RWPE1 (cell line): ENCODE measurements at regions not wholly inside any gene's neighbourhood (a gene's known extent, or its start where the extent isn't known, plus 50 kb on each side); places are given as distances from the start of the nearest gene placed in this dataset.
"Not testable (repeated sequence)": the region's sequence is repeated elsewhere in the genome, so short reads cannot be mapped to it uniquely, and the experiment has no call there.

Source experiments
- CTCF ChIA-PET: fragments of 350-600 bp; sonication (Branson Sonifier 250); formaldehyde crosslinking; extraction: SDS; loops from one replicate; lab custom pipeline; 2021; lab: Yijun Ruan, JAX
- POLR2A ChIA-PET: fragments of 400-600 bp; formaldehyde crosslinking; extraction: SDS; loops from one replicate; lab custom pipeline; 2020; ENCODE audit warnings: antibody characterized with exemption; ENCODE audit not compliant: low non-redundant PET; lab: Yijun Ruan, JAX
- DNase-seq: peaks from one replicate; pipeline ENCODE4 v3.0.0; 2012; ENCODE audit warnings: low spot score
- H3K27ac ChIP-seq: fragments of 450-650 bp; 2 replicates; pipeline ENCODE4 v1.5.1; 2017
- TF ChIP-seq, protein P1 (sequence below): fragments of 450-650 bp; conservative IDR thresholded peaks from 2 replicates; pipeline ENCODE4 v1.5.1; 2017; ENCODE audit warnings: low read depth, mild to moderate bottlenecking

DNA sequence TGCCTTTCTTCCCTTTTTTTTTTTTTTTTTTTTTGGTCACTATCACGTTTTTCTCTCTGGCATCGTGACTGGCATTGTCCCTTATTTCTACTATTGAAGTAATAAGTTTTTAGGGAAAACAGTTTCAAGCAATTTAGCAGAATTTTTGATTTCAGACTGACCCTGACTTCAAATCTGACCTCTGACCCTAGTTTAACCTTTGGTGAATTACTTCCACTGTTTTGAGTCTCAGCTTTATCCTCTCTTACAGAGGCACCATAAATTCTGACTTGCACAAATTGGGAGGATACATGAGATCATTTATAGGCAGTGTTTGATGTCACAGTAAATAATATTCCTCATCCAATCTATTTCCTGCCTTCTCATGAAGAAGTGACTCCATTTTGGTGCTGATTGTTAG, 187.0 kb downstream of the FASLG start:
- POLR2A ChIA-PET: no interaction called here
- TF ChIP-seq, protein P1, sequence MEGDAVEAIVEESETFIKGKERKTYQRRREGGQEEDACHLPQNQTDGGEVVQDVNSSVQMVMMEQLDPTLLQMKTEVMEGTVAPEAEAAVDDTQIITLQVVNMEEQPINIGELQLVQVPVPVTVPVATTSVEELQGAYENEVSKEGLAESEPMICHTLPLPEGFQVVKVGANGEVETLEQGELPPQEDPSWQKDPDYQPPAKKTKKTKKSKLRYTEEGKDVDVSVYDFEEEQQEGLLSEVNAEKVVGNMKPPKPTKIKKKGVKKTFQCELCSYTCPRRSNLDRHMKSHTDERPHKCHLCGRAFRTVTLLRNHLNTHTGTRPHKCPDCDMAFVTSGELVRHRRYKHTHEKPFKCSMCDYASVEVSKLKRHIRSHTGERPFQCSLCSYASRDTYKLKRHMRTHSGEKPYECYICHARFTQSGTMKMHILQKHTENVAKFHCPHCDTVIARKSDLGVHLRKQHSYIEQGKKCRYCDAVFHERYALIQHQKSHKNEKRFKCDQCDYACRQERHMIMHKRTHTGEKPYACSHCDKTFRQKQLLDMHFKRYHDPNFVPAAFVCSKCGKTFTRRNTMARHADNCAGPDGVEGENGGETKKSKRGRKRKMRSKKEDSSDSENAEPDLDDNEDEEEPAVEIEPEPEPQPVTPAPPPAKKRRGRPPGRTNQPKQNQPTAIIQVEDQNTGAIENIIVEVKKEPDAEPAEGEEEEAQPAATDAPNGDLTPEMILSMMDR: no peak
- DNase-seq: no peak
- H3K27ac ChIP-seq: no peak overlapping the region
- CTCF ChIA-PET: no interaction called here

DNA sequence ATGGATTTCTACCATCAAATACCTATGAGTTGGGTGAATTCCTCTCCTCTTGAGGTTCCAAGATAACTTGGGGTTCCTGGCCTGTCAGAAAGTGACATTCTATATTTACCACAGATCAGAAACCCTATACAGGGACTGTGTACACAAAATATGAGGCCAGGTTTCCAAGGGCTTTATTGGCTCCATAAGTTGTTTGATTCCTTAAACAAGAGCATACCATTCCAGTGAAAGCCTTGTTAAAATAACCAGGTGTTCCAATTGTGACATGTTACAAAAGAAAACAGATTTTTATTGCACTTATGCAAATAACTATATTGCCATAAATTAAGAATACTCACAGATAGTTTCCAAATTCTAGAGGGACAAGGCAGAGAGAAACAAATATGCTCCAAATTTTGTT, 188.9 kb downstream of the FASLG start:
- H3K27ac ChIP-seq: not testable (repeated sequence)

DNA sequence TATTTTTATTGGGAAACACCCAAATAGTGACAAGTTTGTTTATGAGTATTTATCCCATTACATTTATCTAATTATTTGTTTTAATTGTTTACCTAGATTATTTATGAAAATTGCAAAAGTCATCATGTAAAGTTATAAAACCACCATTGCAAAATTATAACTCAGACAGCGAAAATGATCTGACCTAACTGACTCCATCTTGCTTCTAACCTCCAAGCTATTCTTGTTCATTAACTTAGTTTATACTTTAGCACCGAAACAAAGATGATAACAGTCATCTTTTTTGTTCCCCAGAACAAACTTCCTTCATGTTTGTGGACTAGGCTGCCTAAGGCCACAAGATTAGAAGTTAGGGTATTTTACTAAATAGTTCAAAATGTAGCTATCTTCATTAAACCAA, 190.8 kb downstream of the FASLG start:
- CTCF ChIA-PET: no interaction called here
- POLR2A ChIA-PET: no interaction called here
- TF ChIP-seq, protein P1: no peak
- no peak for DNase-seq
- no peak overlapping the region for H3K27ac ChIP-seq

More for the DNA sequence above, 188.9 kb downstream of the FASLG start:
- CTCF ChIA-PET, DNase-seq, POLR2A ChIA-PET: not testable (repeated sequence)

DNA sequence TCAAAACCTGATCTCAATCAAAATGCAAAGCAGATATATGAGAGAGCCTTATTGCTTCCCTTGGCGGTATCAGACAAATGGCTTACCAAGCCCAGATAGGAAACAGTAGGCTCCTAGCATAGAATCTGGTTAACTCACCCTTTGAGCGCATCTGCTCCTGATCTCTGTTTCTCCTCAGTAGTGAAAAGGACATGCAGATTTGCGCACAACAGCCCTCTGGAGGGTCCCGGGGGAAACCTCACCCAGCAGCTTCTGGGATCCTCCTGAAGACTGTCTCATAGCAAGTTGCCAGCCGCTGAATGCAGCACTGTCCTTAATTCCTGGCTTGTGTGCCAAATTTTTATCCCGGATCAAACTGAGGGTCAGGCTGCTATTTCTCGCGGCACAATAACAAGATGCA, 192.2 kb downstream of the FASLG start:
- TF ChIP-seq, protein P1: no peak
- POLR2A ChIA-PET: no interaction called here
- CTCF ChIA-PET: no interaction called here
- DNase-seq: no peak
- no peak overlapping the region for H3K27ac ChIP-seq

DNA sequence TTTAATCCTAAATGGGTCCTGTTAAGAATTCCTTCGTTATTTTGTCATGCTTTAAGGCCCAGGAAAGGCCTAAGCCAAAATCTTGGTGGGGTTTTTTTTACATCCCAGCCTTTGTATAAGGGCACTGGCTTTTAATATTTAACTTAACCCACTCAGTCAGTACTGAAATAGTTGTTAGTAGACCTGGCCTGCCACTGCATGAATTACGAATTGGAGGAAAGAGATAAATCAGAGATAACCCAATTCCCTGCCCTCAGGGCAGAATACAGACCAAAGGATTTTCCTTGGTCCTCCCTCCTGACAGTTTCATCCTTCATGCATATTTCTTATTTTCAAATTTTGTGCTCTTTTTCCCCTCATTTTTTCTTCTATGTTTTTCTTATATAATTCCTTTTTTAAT, 193.0 kb downstream of the FASLG start:
- CTCF ChIA-PET: no interaction called here
- DNase-seq: no peak
- POLR2A ChIA-PET: no interaction called here
- TF ChIP-seq, protein P1: no peak
- no peak overlapping the region for H3K27ac ChIP-seq

DNA sequence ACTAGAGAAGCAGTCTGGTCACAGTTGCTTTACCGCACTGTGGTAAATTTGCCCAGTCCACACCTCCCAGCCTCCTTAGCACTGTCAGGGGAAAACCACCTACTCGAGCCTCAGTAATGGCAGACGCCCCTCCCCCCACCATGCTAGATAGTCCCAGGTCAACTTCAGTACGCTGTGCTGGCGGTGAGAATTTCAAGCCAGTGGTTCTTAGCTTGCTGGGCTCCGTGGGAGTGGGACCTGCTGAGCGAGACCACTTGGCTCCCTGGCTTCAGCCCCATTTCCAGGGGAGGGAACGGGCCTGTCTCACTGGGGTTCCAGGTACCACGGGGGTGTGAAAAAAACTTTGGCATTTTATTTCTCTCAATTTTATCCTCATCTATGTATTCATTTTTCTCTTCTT, 194.8 kb downstream of the TNFSF18 start:
- DNase-seq, POLR2A ChIA-PET, H3K27ac ChIP-seq: not testable (repeated sequence)
- CTCF ChIA-PET: interaction anchor here (0.5 kb wide), 1 partner anchor 215 kb away, joined by 3 read pairs; no protein-coding TSS in a partner anchor

DNA sequence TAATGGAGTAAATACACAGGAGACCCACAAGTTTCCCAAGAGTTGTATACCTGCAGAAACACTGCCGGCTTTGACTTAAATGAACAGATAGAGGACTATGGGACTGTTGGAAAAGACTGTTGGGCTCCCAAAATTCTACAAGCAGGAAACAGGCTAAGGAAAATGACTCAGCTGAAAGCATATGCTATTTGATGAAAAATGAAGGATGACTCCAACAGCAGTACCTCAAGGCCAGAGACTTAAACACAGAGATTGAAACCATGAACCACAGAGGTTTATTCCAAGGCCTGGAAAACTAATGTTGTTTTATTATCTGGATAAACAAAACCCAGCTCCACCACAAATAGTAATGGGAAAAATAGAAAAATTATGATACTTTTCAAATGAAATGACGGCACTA, 187.7 kb downstream of the TNFSF18 start:
- TF ChIP-seq, protein P1: no peak
- ChIA-PET POLR2A (no interaction called here), CTCF (no interaction called here)
- no peak overlapping the region for H3K27ac ChIP-seq
- DNase-seq: no peak

DNA sequence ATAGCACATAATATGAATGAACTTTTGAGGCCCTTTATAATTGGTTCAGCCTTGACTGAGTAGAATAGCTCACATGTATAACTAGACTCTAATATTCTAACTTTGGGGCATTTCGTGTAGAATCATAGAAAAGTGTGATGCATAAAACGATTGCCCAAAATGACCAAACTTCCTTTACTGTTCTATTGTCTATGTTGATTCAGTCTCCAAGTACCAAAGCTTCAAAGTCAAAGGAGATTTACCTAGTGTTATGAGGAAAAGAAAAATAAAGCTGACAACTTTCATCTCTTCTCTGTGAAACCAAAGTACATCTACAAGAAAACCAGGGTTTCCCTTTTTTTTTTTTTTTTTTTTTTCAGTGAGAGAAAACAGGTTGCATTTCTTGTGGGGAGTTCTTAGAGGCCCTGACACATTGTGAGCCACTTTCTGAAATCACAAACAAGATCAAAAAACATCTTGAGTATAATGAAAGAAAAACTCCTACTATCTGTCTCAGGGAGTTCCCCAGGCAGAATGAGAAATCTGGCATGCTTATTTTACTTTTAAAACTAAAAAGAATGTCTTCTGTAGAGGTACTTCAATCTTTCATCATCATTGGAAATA, 183.4 kb downstream of the TNFSF18 start:
- CTCF ChIA-PET: no interaction called here
- no peak for DNase-seq
- POLR2A ChIA-PET: no interaction called here
- TF ChIP-seq, protein P1: no peak
- H3K27ac ChIP-seq: no peak overlapping the region
